Posterior vena cava (tissue), 2 donors: ENCODE measurements at regions not wholly inside any gene's neighbourhood (a gene's known extent, or its start where the extent isn't known, plus 50 kb on each side); places are given as distances from the start of the nearest gene placed in this dataset.

Experiments used
- DNase-seq: peaks from one replicate; pipeline ENCODE4 v3.0.0-alpha.2; 2020; ENCODE audit warnings: low spot score
- intact Hi-C, 2 donors: fragments of 100-400 bp; cut with DNase I; formaldehyde crosslinking; loops; one replicate each; pipeline versions ENCODE4 v1.14.1 to v1.14.2; 2022 to 2023
- donor health status: DM: yes; HTN: yes; CAD: no.
- donor health status: DM: yes; HTN: yes; CAD: no.

DNA sequence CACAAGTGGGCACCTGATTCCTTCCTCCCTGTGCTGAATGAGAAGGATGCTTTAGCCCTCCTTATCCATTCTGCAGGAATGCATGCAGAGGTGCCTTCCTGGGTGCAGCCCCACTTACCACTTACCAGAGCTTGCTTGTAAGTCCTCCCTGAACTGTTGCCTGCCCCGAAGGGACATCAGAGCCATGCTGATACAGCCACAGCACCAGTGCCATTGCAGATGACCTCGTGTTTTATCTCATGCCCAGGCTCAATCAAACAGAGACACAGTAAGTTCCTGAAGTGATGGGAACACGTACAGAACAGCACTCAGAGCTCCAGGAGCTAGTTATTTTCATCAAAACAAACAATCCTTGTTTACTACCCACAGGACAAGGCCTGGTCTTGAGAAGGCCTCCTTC is 81.9 kb downstream of the ATP1A1 start:
- intact Hi-C loops = loop anchor here in 1 of 2 donors (1.0 kb wide), 1 partner anchor 25 kb away; no protein-coding TSS in a partner anchor

DNA sequence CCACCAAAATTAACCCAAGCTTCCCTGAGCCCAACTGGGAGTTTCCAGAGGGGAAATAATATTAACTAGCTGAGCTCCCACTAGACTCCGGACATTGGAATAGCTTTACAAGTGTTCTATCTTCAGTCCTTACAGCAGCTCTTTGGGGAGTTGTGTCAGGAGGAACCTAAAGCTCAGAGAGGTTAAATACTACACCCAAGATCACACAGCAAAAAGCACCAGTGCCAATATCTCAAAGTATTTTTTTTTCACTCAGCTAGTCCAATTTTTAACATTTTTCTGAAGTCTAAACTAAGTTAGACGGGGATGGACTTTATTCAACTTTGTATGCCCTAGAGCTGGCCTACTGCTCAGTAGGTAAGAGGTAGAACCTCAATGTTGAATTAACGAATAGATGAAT is 82.5 kb downstream of the ATP1A1 start:
- intact Hi-C loops = no loop called here

More for the DNA sequence above, 81.9 kb downstream of the ATP1A1 start:
- DNase-seq = no peak

DNA sequence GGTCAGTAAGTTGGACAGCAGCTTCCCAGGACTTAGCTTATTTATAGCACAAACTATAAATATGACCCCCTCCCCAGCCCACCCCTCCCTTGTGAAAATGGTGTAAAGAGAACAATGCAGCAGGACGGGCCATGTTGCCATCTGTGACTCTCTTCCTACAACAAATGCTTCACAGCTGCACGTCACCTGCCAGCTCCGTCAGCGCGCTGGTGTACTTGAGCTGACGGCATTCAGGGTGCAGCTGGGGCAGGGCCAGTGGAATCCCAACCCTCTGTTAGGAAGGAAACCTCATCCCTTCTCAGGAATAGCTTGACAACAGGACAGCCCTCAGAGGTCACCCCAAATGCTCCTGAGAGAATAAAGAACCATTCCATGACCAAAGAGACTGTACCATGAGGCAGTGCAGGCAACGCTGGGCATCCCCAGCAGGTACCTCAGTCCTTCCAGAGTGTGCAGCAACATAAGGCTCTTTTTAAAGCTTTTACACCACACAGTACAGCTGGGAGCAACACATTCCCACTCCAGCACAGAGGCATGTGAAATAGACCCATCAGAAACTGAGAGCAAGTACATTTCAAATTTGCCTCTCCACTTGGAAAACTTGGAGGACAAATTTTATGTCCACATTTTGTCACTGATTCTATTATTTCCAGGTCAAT is 85.0 kb downstream of the ATP1A1 start:
- intact Hi-C loops = no loop called here
- DNase-seq = no peak

More for the DNA sequence above, 82.5 kb downstream of the ATP1A1 start:
- DNase-seq = no peak

DNA sequence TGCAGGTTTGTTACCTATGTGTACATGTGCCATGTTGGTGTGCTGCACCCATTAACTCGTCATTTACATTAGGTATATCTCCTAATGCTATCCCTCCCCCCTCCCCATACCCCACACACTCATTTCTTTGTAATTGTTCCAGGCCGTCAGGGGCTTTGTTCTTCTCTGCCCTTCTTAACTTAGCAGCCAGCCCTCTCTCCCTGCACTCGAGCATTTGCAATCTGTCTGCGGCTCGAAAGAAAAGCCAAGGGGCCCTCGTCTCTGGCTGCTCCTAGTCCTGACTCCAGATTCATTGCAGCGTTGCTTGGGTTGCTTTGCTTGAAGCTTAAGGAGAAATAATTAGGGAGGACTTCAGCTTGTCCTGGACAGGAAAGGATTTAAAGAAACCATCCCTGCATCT is 85.7 kb downstream of the ATP1A1 start:
- intact Hi-C loops = no loop called here
- DNase-seq = no peak

DNA sequence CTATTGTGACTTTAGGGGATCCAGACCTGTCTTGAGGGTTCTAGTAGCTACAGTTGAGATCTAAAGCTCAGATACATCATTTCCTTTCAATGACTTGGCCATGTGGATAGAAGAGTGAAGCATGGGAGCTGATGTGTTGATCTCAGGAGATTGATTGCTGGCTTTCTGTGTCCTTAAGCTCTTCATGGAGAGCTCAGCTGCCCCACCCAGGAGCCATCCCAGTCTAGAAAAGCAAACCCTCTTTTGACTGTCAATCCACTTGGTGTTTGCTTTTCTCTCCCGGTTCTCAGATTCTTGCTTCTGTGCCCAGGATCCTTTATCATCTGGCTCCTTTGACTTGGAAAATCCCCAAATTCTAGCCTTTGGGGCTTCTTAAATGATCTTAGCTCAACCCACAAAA is 87.2 kb downstream of the ATP1A1 start:
- intact Hi-C loops = no loop called here
- DNase-seq = no peak

DNA sequence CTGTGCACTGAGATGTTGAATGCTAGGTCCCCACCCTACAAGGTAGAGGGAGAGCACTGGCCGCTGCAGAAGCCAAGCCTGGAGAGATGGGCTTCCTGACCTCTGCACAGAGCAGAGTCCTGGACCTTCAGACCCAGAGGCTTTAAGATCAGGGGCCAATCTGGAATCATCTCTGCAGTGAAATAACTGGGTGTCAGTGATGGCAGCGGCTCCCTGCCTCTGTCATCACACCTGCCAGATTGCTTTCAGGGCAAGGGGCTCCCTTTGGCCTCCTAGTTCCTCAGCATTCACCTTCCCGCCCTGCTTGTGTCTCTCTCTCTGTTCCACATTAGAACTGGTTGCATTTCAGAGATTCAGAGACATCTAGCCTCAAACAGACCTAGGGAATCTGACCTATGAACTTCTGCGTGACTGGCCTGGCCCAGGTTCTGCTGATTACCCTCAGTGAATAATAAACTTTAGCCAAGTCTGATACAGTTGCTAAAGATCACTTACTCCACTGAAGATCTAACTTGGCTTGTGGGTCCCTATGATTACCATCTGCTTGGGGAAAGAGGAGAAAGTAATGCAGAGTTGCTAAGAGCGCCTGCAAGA is 87.8 kb downstream of the ATP1A1 start:
- no peak for DNase-seq
- intact Hi-C loops = no loop called here

DNA sequence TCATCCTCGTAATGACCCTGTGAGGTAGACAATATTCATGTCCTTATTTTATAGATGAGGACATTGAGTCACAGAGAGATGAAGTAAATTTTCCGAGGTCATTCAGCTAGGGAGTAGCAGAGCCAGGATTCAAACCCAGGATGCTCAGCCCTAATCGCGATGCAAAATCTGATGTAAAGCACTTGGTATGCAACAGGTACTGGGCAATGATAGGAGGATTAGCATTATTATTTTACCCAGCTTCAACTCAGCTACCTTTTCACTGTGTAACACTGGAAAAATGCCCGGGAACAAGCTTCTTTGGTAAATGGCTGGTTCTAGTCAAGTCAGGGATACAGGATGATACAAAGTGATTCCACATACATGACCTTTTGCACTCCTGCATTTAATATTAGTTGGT is 88.7 kb downstream of the ATP1A1 start:
- no peak for DNase-seq
- intact Hi-C loops = no loop called here

DNA sequence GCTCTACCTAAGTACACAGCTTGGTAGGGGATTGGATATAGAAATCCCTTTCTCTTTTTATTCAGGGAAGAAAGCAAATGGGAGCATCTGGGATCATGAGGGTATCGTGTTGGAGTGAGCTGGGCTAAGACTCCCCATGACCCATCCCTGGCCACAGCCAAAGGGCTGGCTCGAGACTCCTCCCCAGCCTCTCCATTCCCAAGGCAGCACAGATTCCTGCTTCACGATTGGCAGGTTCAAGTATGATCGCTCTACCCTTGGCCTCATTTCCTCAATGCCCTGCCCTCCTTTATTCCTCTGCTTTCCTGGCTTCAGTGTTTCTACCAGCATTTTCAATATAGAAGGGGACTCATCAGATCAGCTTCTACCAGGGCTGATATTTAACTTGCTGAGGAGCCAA is 89.7 kb downstream of the ATP1A1 start:
- intact Hi-C loops = no loop called here
- DNase-seq = no peak

DNA sequence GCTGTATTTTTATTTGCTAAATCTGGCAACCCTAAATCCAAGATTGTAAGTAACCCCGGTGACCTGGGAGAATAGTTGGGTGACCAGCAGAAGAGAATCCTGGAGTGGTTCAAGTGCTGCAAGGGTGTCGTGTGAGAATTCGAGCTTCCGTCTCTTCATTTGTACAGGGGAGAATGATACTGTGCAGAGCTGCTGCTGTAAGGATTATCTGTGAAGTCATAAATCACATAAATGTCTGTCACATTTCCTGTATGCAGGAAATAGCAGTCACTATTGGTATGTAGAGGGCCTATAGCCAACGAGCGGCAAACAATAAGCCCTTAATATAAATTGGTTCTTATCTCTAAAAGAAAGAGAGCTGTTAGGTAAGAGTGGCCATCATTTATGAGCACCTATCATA is 90.7 kb downstream of the ATP1A1 start:
- intact Hi-C loops = no loop called here
- no peak for DNase-seq
